Vagina (tissue), 2 donors: ENCODE measurements at regions not wholly inside any gene's neighbourhood (a gene's known extent, or its start where the extent isn't known, plus 50 kb on each side); places are given as distances from the start of the nearest gene placed in this dataset.

Experiments used
- CTCF ChIP-seq, 3 experiments: fragments of 450-650 bp in 2 of 3; fragments of 200-600 bp in 1 of 3; sonication (generic) in 1 of 3; IDR thresholded peaks; one replicate each; pipeline ENCODE4 v1.5.1; 2017 to 2019; ENCODE audit warnings: antibody characterized with exemption in 3 of 3, mild to moderate bottlenecking in 2 of 3, moderate library complexity in 2 of 3
- POLR2A ChIP-seq, 2 donors: fragments of 450-650 bp; IDR thresholded peaks; one replicate each; pipeline ENCODE4 v1.6.1; 2017; ENCODE audit warnings: antibody characterized with exemption in 2 of 2, mild to moderate bottlenecking in 2 of 2, moderate library complexity in 2 of 2
- POLR2AphosphoS5 ChIP-seq, 2 donors: sonication (generic); formaldehyde crosslinking; IDR thresholded peaks; one replicate each; pipeline ENCODE4 v1.9.0; 2017; ENCODE audit warnings: antibody characterized with exemption in 2 of 2, mild to moderate bottlenecking in 2 of 2, low read depth in 1 of 2; ENCODE audit not compliant: insufficient read depth in 1 of 2

GRCh38 chr16:59058250-59058649 lies 324.1 kb upstream of the GOT2 start:
- TF ChIP-seq CTCF (IDR thresholded peaks at IDR 0.05) (no peak), POLR2A (IDR thresholded peaks at IDR 0.05) (no peak), POLR2AphosphoS5 (IDR thresholded peaks at IDR 0.05; ENCODE audit: insufficient read depth in 1 of 2, low read depth in 1 of 2) (no peak)
